Endothelial cell of umbilical vein (primary cell): ENCODE measurements at regions not wholly inside any gene's neighbourhood (a gene's known extent, or its start where the extent isn't known, plus 50 kb on each side); places are given as distances from the start of the nearest gene placed in this dataset.

ENCODE experiments used
- EZH2 ChIP-seq: IDR thresholded peaks from 2 replicates; pipeline ENCODE4 v1.6.1; 2012; ENCODE audit warnings: borderline replicate concordance, low read depth, mild to moderate bottlenecking, moderate library complexity, low read length, inconsistent platforms; ENCODE audit not compliant: severe bottlenecking
- MAX ChIP-seq: IDR thresholded peaks from 2 replicates; pipeline ENCODE4 v1.6.1; 2011; ENCODE audit not compliant: insufficient read depth, insufficient read length
- POLR2A ChIP-seq: IDR thresholded peaks from 2 replicates; pipeline ENCODE4 v1.6.1; 2012; ENCODE audit warnings: low read depth, mild to moderate bottlenecking, control low read depth, low read length
- POLR2AphosphoS5 ChIP-seq: IDR thresholded peaks from 2 replicates; pipeline ENCODE4 v1.6.1; 2012; ENCODE audit warnings: low read depth, mild to moderate bottlenecking, control low read depth, low read length, moderate library complexity; ENCODE audit not compliant: insufficient read depth
- TF ChIP-seq, protein P1 (sequence below), 2 donors: IDR thresholded peaks; 1 replicate in 1 of 2; 2 replicates in 1 of 2; pipeline ENCODE4 v1.5.1; 2011; ENCODE audit warnings: low read length in 2 of 2, mild to moderate bottlenecking in 2 of 2, moderate library complexity in 2 of 2, control low read depth in 1 of 2, inconsistent platforms in 1 of 2, low read depth in 1 of 2; ENCODE audit not compliant: insufficient read depth in 1 of 2; ENCODE audit errors: extremely low read depth in 1 of 2

- TF ChIP-seq POLR2AphosphoS5 (no peak), MAX (no peak), EZH2 (no peak), POLR2A (no peak)
- TF ChIP-seq, protein P1, sequence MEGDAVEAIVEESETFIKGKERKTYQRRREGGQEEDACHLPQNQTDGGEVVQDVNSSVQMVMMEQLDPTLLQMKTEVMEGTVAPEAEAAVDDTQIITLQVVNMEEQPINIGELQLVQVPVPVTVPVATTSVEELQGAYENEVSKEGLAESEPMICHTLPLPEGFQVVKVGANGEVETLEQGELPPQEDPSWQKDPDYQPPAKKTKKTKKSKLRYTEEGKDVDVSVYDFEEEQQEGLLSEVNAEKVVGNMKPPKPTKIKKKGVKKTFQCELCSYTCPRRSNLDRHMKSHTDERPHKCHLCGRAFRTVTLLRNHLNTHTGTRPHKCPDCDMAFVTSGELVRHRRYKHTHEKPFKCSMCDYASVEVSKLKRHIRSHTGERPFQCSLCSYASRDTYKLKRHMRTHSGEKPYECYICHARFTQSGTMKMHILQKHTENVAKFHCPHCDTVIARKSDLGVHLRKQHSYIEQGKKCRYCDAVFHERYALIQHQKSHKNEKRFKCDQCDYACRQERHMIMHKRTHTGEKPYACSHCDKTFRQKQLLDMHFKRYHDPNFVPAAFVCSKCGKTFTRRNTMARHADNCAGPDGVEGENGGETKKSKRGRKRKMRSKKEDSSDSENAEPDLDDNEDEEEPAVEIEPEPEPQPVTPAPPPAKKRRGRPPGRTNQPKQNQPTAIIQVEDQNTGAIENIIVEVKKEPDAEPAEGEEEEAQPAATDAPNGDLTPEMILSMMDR (IDR thresholded peaks at IDR 0.05; ENCODE audit: extremely low read depth in 1 of 2, insufficient read depth in 1 of 2, low read depth in 1 of 2, low read length in 2 of 2) = no peak
These were observed 77.1 kb downstream of the LINC01488 start for GRCh38 chr11:69558519-69558941.
